GM23338 (cell line): ENCODE measurements at regions not wholly inside any gene's neighbourhood (a gene's known extent, or its start where the extent isn't known, plus 50 kb on each side); places are given as distances from the start of the nearest gene placed in this dataset.

Experiments used
- ATAC-seq: fragments of 200-7000 bp; cut with Tn5 transposase; 3 replicates; pipeline ENCODE4 v1.9.1; 2020
- DNase-seq: peaks from one replicate; pipeline ENCODE4 v3.0.0-alpha.2; 2015; ENCODE audit warnings: low spot score
- H2AFZ ChIP-seq: fragments of 200-600 bp; sonication (generic); 2 replicates; pipeline ENCODE4 v1.8.0; 2016; ENCODE audit warnings: antibody characterized with exemption, mild to moderate bottlenecking, moderate library complexity
- H3F3A ChIP-seq: fragments of 200-600 bp; sonication (generic); replicated peaks from 2 replicates; pipeline ENCODE4 v1.8.0; 2017; ENCODE audit warnings: antibody characterized with exemption, mixed run types, low read depth
- H3K27ac ChIP-seq: fragments of 200-600 bp; sonication (generic); 2 replicates; pipeline ENCODE4 v1.6.1; 2016; ENCODE audit warnings: low read depth
- H3K27me3 ChIP-seq: fragments of 200-600 bp; sonication (generic); 2 replicates; pipeline ENCODE4 v1.8.0; 2016; ENCODE audit warnings: mild to moderate bottlenecking, mixed run types, moderate library complexity; ENCODE audit not compliant: insufficient read depth
- H3K36me3 ChIP-seq: fragments of 200-600 bp; sonication (generic); 2 replicates; pipeline ENCODE4 v1.8.0; 2016; ENCODE audit warnings: mild to moderate bottlenecking; ENCODE audit not compliant: insufficient read depth
- H3K4me1 ChIP-seq: fragments of 200-600 bp; sonication (generic); 2 replicates; pipeline ENCODE4 v1.8.0; 2016; ENCODE audit warnings: mild to moderate bottlenecking, moderate library complexity; ENCODE audit not compliant: insufficient read depth
- H3K4me2 ChIP-seq: fragments of 200-600 bp; sonication (generic); 2 replicates; pipeline ENCODE4 v1.7.1; 2017; ENCODE audit warnings: mixed run types
- H3K4me3 ChIP-seq: fragments of 200-600 bp; sonication (generic); 2 replicates; pipeline ENCODE4 v1.6.1; 2016; ENCODE audit warnings: mixed run types
- H3K79me2 ChIP-seq: fragments of 200-600 bp; sonication (generic); replicated peaks from 2 replicates; pipeline ENCODE4 v1.8.0; 2017; ENCODE audit warnings: mild to moderate bottlenecking; ENCODE audit not compliant: insufficient read depth
- H3K9me2 ChIP-seq: fragments of 200-600 bp; sonication (generic); 2 replicates; pipeline ENCODE4 v1.8.0; 2017; ENCODE audit not compliant: insufficient read depth
- H4K20me1 ChIP-seq: fragments of 200-600 bp; sonication (generic); replicated peaks from 2 replicates; pipeline ENCODE4 v1.8.0; 2017; ENCODE audit warnings: mild to moderate bottlenecking; ENCODE audit not compliant: insufficient read depth
- H3K27ac Mint-ChIP-seq: 2 replicates; pipeline ENCODE4 v1.8.0; 2020; ENCODE audit warnings: inconsistent platforms, mild to moderate bottlenecking, moderate library complexity, mixed read lengths
- H3K27me3 Mint-ChIP-seq: 3 replicates; pipeline ENCODE4 v1.8.0; 2022; ENCODE audit warnings: low read depth, mild to moderate bottlenecking, moderate library complexity, mixed read lengths, inconsistent platforms; ENCODE audit not compliant: insufficient read depth, poor library complexity
- H3K36me3 Mint-ChIP-seq: 3 replicates; pipeline ENCODE4 v1.8.0; 2021; ENCODE audit warnings: low read depth, mild to moderate bottlenecking, inconsistent platforms, moderate library complexity, mixed read lengths
- H3K4me1 Mint-ChIP-seq: 3 replicates; pipeline ENCODE4 v1.8.0; 2020; ENCODE audit warnings: mild to moderate bottlenecking, inconsistent platforms, mixed read lengths
- H3K4me3 Mint-ChIP-seq: 3 replicates; pipeline ENCODE4 v1.8.0; 2021; ENCODE audit warnings: moderate library complexity, mild to moderate bottlenecking, inconsistent platforms, mixed read lengths
- H3K9me3 Mint-ChIP-seq: 3 replicates; pipeline ENCODE4 v1.8.0; 2020; ENCODE audit warnings: moderate library complexity, mild to moderate bottlenecking, inconsistent platforms, mixed read lengths
- CTCF ChIP-seq, 2 experiments: fragments of 200-600 bp in 1 of 2; sonication (generic) in 1 of 2; conservative IDR thresholded peaks; 2 replicates each; pipeline versions ENCODE4 v1.5.1 to v1.6.1; 2016 to 2017; ENCODE audit warnings: antibody characterized with exemption in 2 of 2, low read depth in 2 of 2, mild to moderate bottlenecking in 2 of 2, moderate library complexity in 1 of 2
- EZH2 ChIP-seq: fragments of 200-600 bp; sonication (generic); IDR thresholded peaks from one replicate; pipeline ENCODE4 v1.8.0; 2017; ENCODE audit warnings: antibody characterized with exemption, mild to moderate bottlenecking, low read depth; ENCODE audit not compliant: unreplicated experiment
- EZH2phosphoT487 ChIP-seq: fragments of 200-600 bp; sonication (generic); IDR thresholded peaks from one replicate; pipeline ENCODE4 v1.8.1; 2018; ENCODE audit warnings: antibody characterized with exemption; ENCODE audit not compliant: unreplicated experiment
- JUNB ChIP-seq: IDR thresholded peaks from one replicate; pipeline ENCODE4 v1.6.1; 2016; ENCODE audit warnings: antibody characterized with exemption; ENCODE audit not compliant: unreplicated experiment
- NANOG ChIP-seq: IDR thresholded peaks from 2 replicates; pipeline ENCODE4 v1.6.1; 2016; ENCODE audit warnings: antibody characterized with exemption, borderline replicate concordance
- POLR2AphosphoS5 ChIP-seq: IDR thresholded peaks from 2 replicates; pipeline ENCODE4 v1.6.1; 2016; ENCODE audit warnings: antibody characterized with exemption, low read depth
- REST ChIP-seq: IDR thresholded peaks from one replicate; pipeline ENCODE4 v1.6.1; 2018; ENCODE audit warnings: antibody characterized with exemption; ENCODE audit not compliant: unreplicated experiment
- STAT1 ChIP-seq: IDR thresholded peaks from one replicate; pipeline ENCODE4 v1.6.1; 2016; ENCODE audit warnings: antibody characterized with exemption; ENCODE audit not compliant: unreplicated experiment
- ZNF114 ChIP-seq: fragments of 250-450 bp; sonication (Bioruptor Pico); IDR thresholded peaks from 2 replicates; pipeline ENCODE4 v1.5.0; 2020; ENCODE audit warnings: mild to moderate bottlenecking, moderate library complexity
- ZNF331 ChIP-seq: fragments of 250-450 bp; sonication (Bioruptor Pico); IDR thresholded peaks from 2 replicates; pipeline ENCODE4 v1.5.0; 2020; ENCODE audit warnings: low read depth, mild to moderate bottlenecking, moderate library complexity
- ZNF462 ChIP-seq: fragments of 250-450 bp; sonication (Bioruptor Pico); IDR thresholded peaks from 2 replicates; pipeline ENCODE4 v1.5.0; 2020; ENCODE audit warnings: mild to moderate bottlenecking, moderate library complexity

- Mint-ChIP-seq H3K4me1 (no peaks in the 10 kb centered on the region), H3K4me3 (no peak overlapping the region), H3K9me3 (peaks cover 20% of the 10 kb centered on the region), H3K27me3 (no peaks in the 10 kb centered on the region), H3K27ac (no peak overlapping the region), H3K36me3 (peaks cover 12% of the 10 kb centered on the region; the same call in 2 of the 3 replicates)
- H3K79me2 ChIP-seq: no peaks in the 10 kb centered on the region
- H3K4me2 ChIP-seq: no peak overlapping the region
- H3K27me3 ChIP-seq: no peaks in the 10 kb centered on the region
- no peak for DNase-seq
- no peaks in the 10 kb centered on the region for H3K4me1 ChIP-seq
- TF ChIP-seq EZH2 (no peak), ZNF114 (CRISPR knock-in tag) (no peak), CTCF (conservative IDR thresholded peaks at IDR 0.05; ENCODE audit: low read depth in 2 of 2) (no peak), POLR2AphosphoS5 (no peak), REST (no peak), NANOG (no peak), ZNF462 (CRISPR knock-in tag) (no peak), EZH2phosphoT487 (no peak), JUNB (no peak), STAT1 (no peak), ZNF331 (CRISPR knock-in tag) (no peak)
- H3K36me3 ChIP-seq: peaks cover 2% of the 10 kb centered on the region; the same call in 1 of the 2 replicates
- H3K4me3 ChIP-seq: no peak overlapping the region
- H3K27ac ChIP-seq: no peak overlapping the region
- H3K9me2 ChIP-seq: peaks cover 5% of the 10 kb centered on the region; the same call in 1 of the 2 replicates
- H4K20me1 ChIP-seq: no peaks in the 10 kb centered on the region
- no peak for ATAC-seq
- no peaks in the 10 kb centered on the region for H3F3A ChIP-seq
- 0 out of 2 replicates have a peak overlapping the region, but pooled peaks have one; percentile 25 for H2AFZ ChIP-seq
These were observed 1119.0 kb upstream of the CDH10 start for GRCh38 chr5:25763781-25764180.
